ENCODE measurements at regions not wholly inside any gene's neighbourhood (a gene's known extent, or its start where the extent isn't known, plus 50 kb on each side); places are given as distances from the start of the nearest gene placed in this dataset.

DNA sequence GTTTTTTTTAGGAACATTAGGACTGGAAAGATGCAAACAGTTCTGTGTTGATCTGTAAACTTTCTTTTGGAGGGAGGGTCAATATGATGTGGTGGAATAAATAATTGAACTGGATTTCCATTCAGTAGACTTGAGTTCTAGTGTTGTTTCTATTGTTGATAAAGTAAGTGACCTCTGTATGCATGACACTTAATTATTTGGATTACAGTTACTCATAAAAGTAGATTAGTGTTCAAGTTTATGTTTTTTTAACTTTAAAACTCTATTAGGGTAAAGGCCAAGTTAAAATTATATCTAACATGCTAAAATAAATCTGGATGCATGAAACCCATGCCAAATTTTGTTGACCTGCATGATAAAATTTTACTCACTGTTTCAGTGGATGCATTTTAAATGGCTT, 85.4 kb upstream of the NR3C2 start:
- TF ChIP-seq POLR2AphosphoS5 (IDR thresholded peaks at IDR 0.05; ENCODE audit: low read depth, low read length) (no peak), POLR2A (IDR thresholded peaks at IDR 0.05; ENCODE audit: low read depth, low read length) (no peak)
